ENCODE measurements at regions not wholly inside any gene's neighbourhood (a gene's known extent, or its start where the extent isn't known, plus 50 kb on each side); places are given as distances from the start of the nearest gene placed in this dataset.
"Not testable (repeated sequence)": the region's sequence is repeated elsewhere in the genome, so short reads cannot be mapped to it uniquely, and the experiment has no call there.

- no peaks in the 10 kb centered on the region for H3K9me3 ChIP-seq (replicated peaks; ENCODE audit: control insufficient read depth, insufficient read depth, low read depth, low read length)
- no peak overlapping the region for H3K27ac ChIP-seq (ENCODE audit: extremely low read depth, low read depth, low read length)
- CTCF ChIA-PET (ENCODE audit: low intra/inter-chr PET ratio), result no interaction called here
- H3K9me1 ChIP-seq (ENCODE audit: control insufficient read depth, insufficient read depth, low read length), result no peaks in the 10 kb centered on the region
- H3K36me3 ChIP-seq (ENCODE audit: control insufficient read depth, insufficient read depth, low read length), result no peaks in the 10 kb centered on the region
- FAIRE-seq (peak; percentile 19), ATAC-seq (no peak), DNase-seq (ENCODE audit: extremely low read depth in 1 of 4, low spot score in 3 of 4) (no peak)
- in situ Hi-C loops (cut with MboI) (no loop called here), intact Hi-C loops (cut with micrococcal nuclease) (no loop called here)
- peaks cover 0 to 5% of the 10 kb centered on the region in 2 experiments; a peak in 1 of 5 replicates for H3K4me1 ChIP-seq (replicated peaks in 1 of 2; ENCODE audit: control insufficient read depth in 2 of 2, insufficient read depth in 2 of 2, low read length in 2 of 2)
- BruUV-seq (replicated peaks), result no TSS peak
- no peaks in the 10 kb centered on the region for H4K20me1 ChIP-seq (replicated peaks; ENCODE audit: control insufficient read depth, insufficient read depth, low read length)
- H3K4me2 ChIP-seq (ENCODE audit: insufficient read depth, low read length), result no peak overlapping the region
- WGBS (ENCODE audit: insufficient coverage, low coverage, missing lambda C conversion rate), result 31% methylated on average over 2 of the region's 2 CpGs
- peak overlapping the region; percentile 69 for H2AFZ ChIP-seq (ENCODE audit: low read depth, low read length)
- TF ChIP-seq CBFA2T3 (IDR thresholded peaks at IDR 0.05) (peak; percentile 61), MEIS2 (IDR thresholded peaks at IDR 0.05; ENCODE audit: partially characterized antibody) (peak; percentile 23), TAL1 (IDR thresholded peaks at IDR 0.05) (peak; percentile 18; the same call in 1 of the 2 replicates), ARID1B (IDR thresholded peaks at IDR 0.05) (peak; percentile 48; the same call in 1 of the 2 replicates), SREBF2 (CRISPR knock-in tag; IDR thresholded peaks at IDR 0.05) (no peak), SRSF3 (IDR thresholded peaks at IDR 0.05; ENCODE audit: insufficient read depth, low read length) (no peak), TEAD4 (IDR thresholded peaks at IDR 0.05; ENCODE audit: low read length) (0 out of 2 replicates have a peak, but pooled peaks have one; percentile 36), TEAD4 (CRISPR knock-in tag; IDR thresholded peaks at IDR 0.05; ENCODE audit: borderline replicate concordance) (no peak), CBFA2T2 (conservative IDR thresholded peaks at IDR 0.05) (peak; percentile 28)
- H3K79me2 ChIP-seq (ENCODE audit: control insufficient read depth, insufficient read depth, low read length), result no peaks in the 10 kb centered on the region
- H3K27me3 ChIP-seq (ENCODE audit: control insufficient read depth in 2 of 2, insufficient read depth in 2 of 2, low read length in 2 of 2), result no peaks in the 10 kb centered on the region
- H3K9ac ChIP-seq (ENCODE audit: insufficient read depth in 1 of 2, low read depth in 2 of 2, low read length in 2 of 2), result no peak overlapping the region
- no peak overlapping the region for H3K4me3 ChIP-seq
- POLR2A ChIA-PET, result no interaction called here
These were observed 197.7 kb downstream of the CTH start for GRCh38 chr1:70608815-70609214.

GRCh38 chr1:70610164-70610563 lies 199.1 kb downstream of the CTH start:
- POLR2A ChIA-PET; H3K27ac ChIP-seq (ENCODE audit: extremely low read depth, low read depth, low read length); H2AFZ ChIP-seq (ENCODE audit: low read depth, low read length); ATAC-seq; H3K27me3 ChIP-seq (ENCODE audit: control insufficient read depth in 2 of 2, insufficient read depth in 2 of 2, low read length in 2 of 2); CTCF ChIA-PET (ENCODE audit: low intra/inter-chr PET ratio); FAIRE-seq; H3K9ac ChIP-seq (ENCODE audit: insufficient read depth in 1 of 2, low read depth in 2 of 2, low read length in 2 of 2); BruUV-seq (replicated peaks); DNase-seq (ENCODE audit: extremely low read depth in 1 of 4, low spot score in 3 of 4); H3K9me3 ChIP-seq (replicated peaks; ENCODE audit: control insufficient read depth, insufficient read depth, low read depth, low read length); intact Hi-C loops (cut with micrococcal nuclease); H3K79me2 ChIP-seq (ENCODE audit: control insufficient read depth, insufficient read depth, low read length); H3K4me1 ChIP-seq (replicated peaks in 1 of 2; ENCODE audit: control insufficient read depth in 2 of 2, insufficient read depth in 2 of 2, low read length in 2 of 2); H4K20me1 ChIP-seq (replicated peaks; ENCODE audit: control insufficient read depth, insufficient read depth, low read length); H3K4me3 ChIP-seq; H3K36me3 ChIP-seq (ENCODE audit: control insufficient read depth, insufficient read depth, low read length); in situ Hi-C loops (cut with MboI); H3K9me1 ChIP-seq (ENCODE audit: control insufficient read depth, insufficient read depth, low read length); H3K4me2 ChIP-seq (ENCODE audit: insufficient read depth, low read length): not testable (repeated sequence)
- WGBS (ENCODE audit: insufficient coverage, low coverage, missing lambda C conversion rate), result 9% methylated on average over 1 of the region's 3 CpGs
- TF ChIP-seq NFIC (IDR thresholded peaks at IDR 0.05), result peak; percentile 35; the same call in 1 of the 2 replicates
- TF ChIP-seq KDM1A (IDR thresholded peaks at IDR 0.05), result 0 out of 4 replicates have a peak, but pooled peaks of 1 of the 2 experiments have one; percentile 22
- peak; percentile 52; the same call in 1 of the 2 replicates for TF ChIP-seq BCOR (IDR thresholded peaks at IDR 0.05)
- TF ChIP-seq ZNF146 (CRISPR knock-in tag; IDR thresholded peaks at IDR 0.05; ENCODE audit: unreplicated experiment), result peak; percentile 72

Measured in K562 (cell line).